Ammon's horn (tissue), 1 donor: ENCODE measurements at regions not wholly inside any gene's neighbourhood (a gene's known extent, or its start where the extent isn't known, plus 50 kb on each side); places are given as distances from the start of the nearest gene placed in this dataset.
"Not testable (repeated sequence)": the region's sequence is repeated elsewhere in the genome, so short reads cannot be mapped to it uniquely, and the experiment has no call there.

Experiments
- DNase-seq: peaks from one replicate; pipeline ENCODE4 v3.0.0-alpha.2; 2016; ENCODE audit warnings: low spot score

GRCh38 chr12:9372202-9372601 is 164.0 kb upstream of the PZP start:
- DNase-seq, result no peak

GRCh38 chr12:9367828-9368227 is 159.6 kb upstream of the PZP start:
- DNase-seq, result no peak

GRCh38 chr12:9367201-9367600 is 159.0 kb upstream of the PZP start:
- no peak for DNase-seq

GRCh38 chr12:9365296-9365695 is 157.1 kb upstream of the PZP start:
- no peak for DNase-seq

- DNase-seq, result peak; percentile 69
Measured at GRCh38 chr12:9364224-9365176, 156.3 kb upstream of the PZP start.

GRCh38 chr12:9363145-9363544 is 154.9 kb upstream of the PZP start:
- no peak for DNase-seq

GRCh38 chr12:9361879-9362326 is 153.7 kb upstream of the PZP start:
- DNase-seq, result no peak

- DNase-seq, result not testable (repeated sequence)
Measured at GRCh38 chr12:9354009-9354754, 146.0 kb upstream of the PZP start.

- DNase-seq, result no peak
Measured at GRCh38 chr12:9351136-9351535, 142.9 kb upstream of the PZP start.

GRCh38 chr12:9349888-9350885 is 142.0 kb upstream of the PZP start:
- DNase-seq, result no peak

GRCh38 chr12:9348906-9349518 is 140.8 kb upstream of the PZP start:
- no peak for DNase-seq

GRCh38 chr12:9347328-9348127 is 139.3 kb upstream of the PZP start:
- DNase-seq, result no peak

GRCh38 chr12:9346866-9347327 is 138.7 kb upstream of the PZP start:
- no peak for DNase-seq

- no peak for DNase-seq
Measured at GRCh38 chr12:9345171-9345570, 137.0 kb upstream of the PZP start.

GRCh38 chr12:9344541-9344940 is 136.3 kb upstream of the PZP start:
- DNase-seq, result no peak

- no peak for DNase-seq
Measured at GRCh38 chr12:9343731-9344130, 135.5 kb upstream of the PZP start.

GRCh38 chr12:9342614-9343353 is 134.6 kb upstream of the PZP start:
- no peak for DNase-seq

GRCh38 chr12:9341260-9341585 is 133.0 kb upstream of the PZP start:
- no peak for DNase-seq

GRCh38 chr12:9340422-9341259 is 132.4 kb upstream of the PZP start:
- no peak for DNase-seq
